K562 (cell line): ENCODE measurements at regions not wholly inside any gene's neighbourhood (a gene's known extent, or its start where the extent isn't known, plus 50 kb on each side); places are given as distances from the start of the nearest gene placed in this dataset.

Experiments
- ATAC-seq: fragments of 200-7000 bp; cut with Tn5 transposase; 3 replicates; pipeline ENCODE4 v1.9.1; 2020; ENCODE audit warnings: moderate library complexity
- BruUV-seq: library from RNA; stranded (reverse); fragments of 400-500 nt; replicated peaks from 2 replicates; lab custom pipeline; 2021; lab: Mats Ljungman, UMichigan
- CTCF ChIA-PET: fragments of 300-600 bp; formaldehyde crosslinking; extraction: SDS; loops from one replicate; lab custom pipeline; 2021; ENCODE audit warnings: low intra/inter-chr PET ratio; lab: Yijun Ruan, JAX
- POLR2A ChIA-PET: fragments of 300-600, 350-650 bp; sonication (Branson Sonifier 250); formaldehyde crosslinking; extraction: SDS; loops from one replicate; lab custom pipeline; 2021; ENCODE audit warnings: antibody characterized with exemption, inconsistent platforms; lab: Yijun Ruan, JAX
- DNase-seq, 4 experiments: peaks; one replicate each; pipeline versions ENCODE4 v3.0.0 to v3.0.0-alpha.2; 2011 to 2018; ENCODE audit warnings: low spot score in 3 of 4, mixed read lengths in 3 of 4; ENCODE audit errors: extremely low read depth in 1 of 4
- FAIRE-seq: peaks from 2 replicates; lab custom pipeline; 2011; peaks lifted over from hg19 to GRCh38; lab: Jason Lieb, UNC
- H2AFZ ChIP-seq: 2 replicates; pipeline ENCODE4 v1.6.0; 2011; ENCODE audit warnings: low read depth, low read length, control low read depth, inconsistent platforms
- H3K27ac ChIP-seq: fragments of 200-600 bp; 3 replicates; pipeline ENCODE4 v1.8.0; 2011; ENCODE audit warnings: low read depth, mild to moderate bottlenecking, control low read depth, inconsistent platforms, low read length, moderate library complexity, mixed read lengths; ENCODE audit errors: extremely low read depth
- H3K27me3 ChIP-seq, 2 experiments: fragments of 300-600 bp in 1 of 2; 2 replicates in 1 of 2; 3 replicates in 1 of 2; pipeline versions ENCODE4 v1.6.0 to v1.8.0; 2011; ENCODE audit warnings: inconsistent platforms in 2 of 2, low read length in 2 of 2, mild to moderate bottlenecking in 1 of 2, mixed read lengths in 1 of 2, moderate library complexity in 1 of 2; ENCODE audit not compliant: control insufficient read depth in 2 of 2, insufficient read depth in 2 of 2
- H3K36me3 ChIP-seq: fragments of 300-600 bp; 3 replicates; pipeline ENCODE4 v1.8.0; 2011; ENCODE audit warnings: mild to moderate bottlenecking, low read length, inconsistent platforms; ENCODE audit not compliant: control insufficient read depth, insufficient read depth
- H3K4me1 ChIP-seq, 2 experiments: fragments of 200-600 bp in 1 of 2; replicated peaks in 1 of 2; 2 replicates in 1 of 2; 3 replicates in 1 of 2; pipeline versions ENCODE4 v1.5.1 to v1.8.0; 2011; ENCODE audit warnings: inconsistent platforms in 2 of 2, low read length in 2 of 2, mild to moderate bottlenecking in 1 of 2, mixed read lengths in 1 of 2, moderate library complexity in 1 of 2; ENCODE audit not compliant: control insufficient read depth in 2 of 2, insufficient read depth in 2 of 2
- H3K4me2 ChIP-seq: 2 replicates; pipeline ENCODE4 v1.6.1; 2011; ENCODE audit warnings: low read length, control low read depth, inconsistent platforms, mixed read lengths; ENCODE audit not compliant: insufficient read depth
- H3K4me3 ChIP-seq: fragments of 200-600 bp; sonication (generic), shearing (Covaris generic); 2 replicates; pipeline ENCODE4 v1.5.1; 2016; ENCODE audit warnings: control low read depth, inconsistent platforms
- H3K79me2 ChIP-seq: fragments of 200-600 bp; 3 replicates; pipeline ENCODE4 v1.8.0; 2011; ENCODE audit warnings: low read length, inconsistent platforms; ENCODE audit not compliant: control insufficient read depth, insufficient read depth
- H3K9ac ChIP-seq, 2 experiments: 2 replicates each; pipeline versions ENCODE4 v1.6.0 to v1.6.1; 2011; ENCODE audit warnings: low read depth in 2 of 2, low read length in 2 of 2, control low read depth in 1 of 2, inconsistent platforms in 1 of 2, mild to moderate bottlenecking in 1 of 2, mixed read lengths in 1 of 2; ENCODE audit not compliant: insufficient read depth in 1 of 2
- H3K9me1 ChIP-seq: one replicate; pipeline ENCODE4 v1.6.0; 2011; ENCODE audit warnings: inconsistent platforms, mild to moderate bottlenecking, low read length, moderate library complexity; ENCODE audit not compliant: control insufficient read depth, insufficient read depth
- H3K9me3 ChIP-seq: replicated peaks from 2 replicates; pipeline ENCODE4 v1.5.1; 2011; ENCODE audit warnings: low read depth, low read length, inconsistent platforms; ENCODE audit not compliant: control insufficient read depth, insufficient read depth
- H4K20me1 ChIP-seq: replicated peaks from 2 replicates; pipeline ENCODE4 v1.6.1; 2011; ENCODE audit warnings: low read length, inconsistent platforms, mixed read lengths; ENCODE audit not compliant: control insufficient read depth, insufficient read depth
- CCAR2 ChIP-seq: fragments of 200-400 bp; formaldehyde crosslinking; IDR thresholded peaks from 2 replicates; pipeline ENCODE4 v1.6.1; 2017; ENCODE audit warnings: mild to moderate bottlenecking, low read depth, low read length
- COPS2 ChIP-seq: fragments of 450-650 bp; conservative IDR thresholded peaks from 2 replicates; pipeline ENCODE4 v1.6.1; 2016; ENCODE audit warnings: mild to moderate bottlenecking, moderate library complexity
- FOXA3 ChIP-seq, 2 experiments: fragments of 450-650 bp in 1 of 2; sonication (generic) in 1 of 2; formaldehyde crosslinking; IDR thresholded peaks in 1 of 2; conservative IDR thresholded peaks in 1 of 2; 2 replicates each; pipeline versions ENCODE4 v1.4.0 to v1.8.0; 2020 to 2022; ENCODE audit warnings: mild to moderate bottlenecking in 2 of 2, missing genetic modification reagents in 1 of 2
- GMEB1 ChIP-seq: fragments of 250-450 bp; sonication (Bioruptor Pico); IDR thresholded peaks from 2 replicates; pipeline ENCODE4 v1.4.0; 2020; ENCODE audit warnings: mild to moderate bottlenecking
- ID3 ChIP-seq, 2 experiments: fragments of 250-450 bp in 1 of 2; fragments of 450-650 bp in 1 of 2; sonication (Bioruptor Pico) in 1 of 2; IDR thresholded peaks; 2 replicates each; pipeline versions ENCODE4 v1.6.1 to v1.8.0; 2016 to 2021; ENCODE audit warnings: mild to moderate bottlenecking in 2 of 2, moderate library complexity in 2 of 2, missing compliant biosample characterization in 1 of 2, missing genetic modification characterization in 1 of 2
- NCOA1 ChIP-seq: fragments of 450-650 bp; IDR thresholded peaks from 2 replicates; pipeline ENCODE4 v1.6.1; 2016; ENCODE audit warnings: low read depth
- PRPF4 ChIP-seq: fragments of 200-400 bp; formaldehyde crosslinking; IDR thresholded peaks from one replicate; pipeline ENCODE4 v1.6.1; 2017; ENCODE audit warnings: low read length, low read depth, mild to moderate bottlenecking; ENCODE audit not compliant: insufficient read depth, poor library complexity, severe bottlenecking
- RAD51 ChIP-seq: fragments of 450-650 bp; IDR thresholded peaks from 2 replicates; pipeline ENCODE4 v1.7.1; 2016; ENCODE audit warnings: low read depth, mild to moderate bottlenecking, borderline replicate concordance
- RBM15 ChIP-seq: fragments of 200-400 bp; formaldehyde crosslinking; IDR thresholded peaks from 2 replicates; pipeline ENCODE4 v1.6.1; 2018; ENCODE audit warnings: mild to moderate bottlenecking, low read length, moderate library complexity; ENCODE audit not compliant: insufficient read depth
- SMAD2 ChIP-seq: fragments of 150-350 bp; IDR thresholded peaks from 2 replicates; pipeline ENCODE4 v1.6.1; 2014; ENCODE audit warnings: low read depth, mild to moderate bottlenecking, low read length
- TBP ChIP-seq: optimal IDR thresholded peaks from 2 replicates; pipeline ENCODE3; 2011; ENCODE audit warnings: low read depth, low read length, improper control_type of control experiment
- TCF7 ChIP-seq: sonication (generic); IDR thresholded peaks from 2 replicates; pipeline ENCODE4 v1.6.1; 2016; ENCODE audit warnings: antibody characterized with exemption, borderline replicate concordance
- ZBTB8A ChIP-seq: fragments of 450-650 bp; IDR thresholded peaks from 2 replicates; pipeline ENCODE4 v1.6.1; 2018; ENCODE audit warnings: mild to moderate bottlenecking, moderate library complexity; ENCODE audit not compliant: partially characterized antibody
- ZC3H11A ChIP-seq: IDR thresholded peaks from 2 replicates; pipeline ENCODE4 v1.6.1; 2012; ENCODE audit warnings: low read depth, low read length, improper control_type of control experiment
- ZC3H4 ChIP-seq: sonication (generic); formaldehyde crosslinking; IDR thresholded peaks from 2 replicates; pipeline ENCODE4 v1.9.0; 2021; ENCODE audit warnings: missing genetic modification reagents, borderline replicate concordance
- ZNF3 ChIP-seq: fragments of 250-450 bp; sonication (Bioruptor Pico); IDR thresholded peaks from 2 replicates; pipeline ENCODE4 v1.5.0; 2021; ENCODE audit warnings: mild to moderate bottlenecking, moderate library complexity
- WGBS: fragments of 100-300 bp; shearing (Covaris generic); methylation state at CpG from one replicate; pipeline ENCODE4 v1.1.6; 2016; ENCODE audit warnings: low coverage, mixed read lengths; ENCODE audit not compliant: insufficient coverage; ENCODE audit errors: missing lambda C conversion rate; 5-methylcytosine and 5-hydroxymethylcytosine counted together
- in situ Hi-C: fragments of 300-500 bp; cut with MboI; formaldehyde crosslinking; loops from 4 replicates; pipeline ENCODE4 v1.15.0; 2018; ENCODE audit warnings: inconsistent platforms, mixed read lengths
- intact Hi-C: fragments of 100-400 bp; cut with micrococcal nuclease; formaldehyde crosslinking; loops from 2 replicates; pipeline ENCODE4 v1.14.2; 2022
- TF ChIP-seq, protein P1 (sequence below): fragments of 250-450 bp; sonication (Bioruptor Pico); IDR thresholded peaks from 2 replicates; pipeline ENCODE4 v1.5.1; 2021; ENCODE audit warnings: mild to moderate bottlenecking
- TF ChIP-seq, protein P2 (sequence below): sonication (generic); formaldehyde crosslinking; IDR thresholded peaks from 2 replicates; pipeline ENCODE4 v1.8.1; 2023; ENCODE audit warnings: mild to moderate bottlenecking, missing genetic modification reagents, moderate library complexity

GRCh38 chr19:28871099-28871725, 341.7 kb downstream of the UQCRFS1 start:
- no peaks in the 10 kb centered on the region for H3K36me3 ChIP-seq
- no peak for FAIRE-seq
- no peak overlapping the region for H3K27ac ChIP-seq
- DNase-seq: no peak
- 2% methylated on average over 12 of the region's 12 CpGs for WGBS
- no peak; the same call in 2 of the 3 replicates for ATAC-seq
- H3K9me1 ChIP-seq: no peaks in the 10 kb centered on the region
- no peak overlapping the region for H3K4me2 ChIP-seq
- ChIA-PET POLR2A (interaction anchor here (0.5 to 0.6 kb wide), 2 partner anchors 51 to 801 kb away, joined by 3 read pairs; no protein-coding TSS in a partner anchor), CTCF (no interaction called here)
- H4K20me1 ChIP-seq: no peaks in the 10 kb centered on the region
- BruUV-seq: no TSS peak
- no peak overlapping the region; a peak in 1 of 4 replicates for H3K9ac ChIP-seq
- in situ Hi-C loops (loop anchor here (10.0 kb wide), 2 partner anchors 136 to 416 kb away; no protein-coding TSS in a partner anchor), intact Hi-C loops (loop anchor here (10.0 kb wide), 3 partner anchors 236 to 546 kb away; no protein-coding TSS in a partner anchor)
- H3K27me3 ChIP-seq: peaks cover 4 to 25% of the 10 kb centered on the region in 2 experiments; a peak in 3 of 5 replicates
- no peaks in the 10 kb centered on the region for H3K9me3 ChIP-seq
- H3K79me2 ChIP-seq: no peaks in the 10 kb centered on the region
- H3K4me1 ChIP-seq: no peaks in the 10 kb centered on the region
- H3K4me3 ChIP-seq: no peak overlapping the region
- no peak overlapping the region for H2AFZ ChIP-seq
- no peak for TF ChIP-seq NCOA1
- no peak for TF ChIP-seq COPS2
- TF ChIP-seq ZC3H11A: no peak
- TF ChIP-seq FOXA3 (CRISPR knock-in tag; conservative IDR thresholded peaks at IDR 0.05 in 1 of 2, IDR thresholded peaks at IDR 0.05 in 1 of 2): no peak
- TF ChIP-seq, protein P1, sequence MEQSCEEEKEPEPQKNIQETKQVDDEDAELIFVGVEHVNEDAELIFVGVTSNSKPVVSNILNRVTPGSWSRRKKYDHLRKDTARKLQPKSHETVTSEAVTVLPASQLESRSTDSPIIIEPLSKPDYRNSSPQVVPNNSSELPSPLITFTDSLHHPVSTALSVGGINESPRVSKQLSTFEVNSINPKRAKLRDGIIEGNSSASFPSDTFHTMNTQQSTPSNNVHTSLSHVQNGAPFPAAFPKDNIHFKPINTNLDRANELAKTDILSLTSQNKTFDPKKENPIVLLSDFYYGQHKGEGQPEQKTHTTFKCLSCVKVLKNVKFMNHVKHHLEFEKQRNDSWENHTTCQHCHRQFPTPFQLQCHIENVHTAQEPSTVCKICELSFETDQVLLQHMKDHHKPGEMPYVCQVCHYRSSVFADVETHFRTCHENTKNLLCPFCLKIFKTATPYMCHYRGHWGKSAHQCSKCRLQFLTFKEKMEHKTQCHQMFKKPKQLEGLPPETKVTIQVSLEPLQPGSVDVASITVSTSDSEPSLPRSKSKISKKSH (CRISPR knock-in tag): no peak
- TF ChIP-seq, protein P2, sequence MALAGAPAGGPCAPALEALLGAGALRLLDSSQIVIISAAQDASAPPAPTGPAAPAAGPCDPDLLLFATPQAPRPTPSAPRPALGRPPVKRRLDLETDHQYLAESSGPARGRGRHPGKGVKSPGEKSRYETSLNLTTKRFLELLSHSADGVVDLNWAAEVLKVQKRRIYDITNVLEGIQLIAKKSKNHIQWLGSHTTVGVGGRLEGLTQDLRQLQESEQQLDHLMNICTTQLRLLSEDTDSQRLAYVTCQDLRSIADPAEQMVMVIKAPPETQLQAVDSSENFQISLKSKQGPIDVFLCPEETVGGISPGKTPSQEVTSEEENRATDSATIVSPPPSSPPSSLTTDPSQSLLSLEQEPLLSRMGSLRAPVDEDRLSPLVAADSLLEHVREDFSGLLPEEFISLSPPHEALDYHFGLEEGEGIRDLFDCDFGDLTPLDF (CRISPR knock-in tag): no peak
- no peak for TF ChIP-seq PRPF4
- no peak for TF ChIP-seq ID3 (CRISPR knock-in tag; IDR thresholded peaks at IDR 0.05)
- TF ChIP-seq ID3 (tag; IDR thresholded peaks at IDR 0.05): no peak
- no peak for TF ChIP-seq GMEB1 (CRISPR knock-in tag)
- no peak for TF ChIP-seq TCF7
- TF ChIP-seq SMAD2: no peak
- no peak for TF ChIP-seq CCAR2
- no peak for TF ChIP-seq ZC3H4
- no peak for TF ChIP-seq RBM15
- TF ChIP-seq TBP: no peak
- TF ChIP-seq RAD51: no peak
- TF ChIP-seq ZBTB8A: no peak
- TF ChIP-seq ZNF3: no peak
